Mesenchymal stem cell (in vitro differentiated cells and primary cell): ENCODE measurements at regions not wholly inside any gene's neighbourhood (a gene's known extent, or its start where the extent isn't known, plus 50 kb on each side); places are given as distances from the start of the nearest gene placed in this dataset.

Experiments
- DNase-seq: peaks from one replicate; pipeline ENCODE4 v3.0.0-alpha.2; 2013
- H2AFZ ChIP-seq: one replicate; pipeline ENCODE4 v1.6.1; 2013; ENCODE audit warnings: low read depth, mild to moderate bottlenecking, control low read depth, inconsistent platforms, low read length, moderate library complexity
- H2AK5ac ChIP-seq: 2 replicates; pipeline ENCODE4 v1.6.1; 2013; ENCODE audit warnings: low read length, moderate library complexity, mild to moderate bottlenecking, inconsistent platforms; ENCODE audit not compliant: severe bottlenecking
- H2BK120ac ChIP-seq: one replicate; pipeline ENCODE4 v1.6.1; 2013; ENCODE audit warnings: low read depth, mild to moderate bottlenecking, inconsistent platforms, low read length, moderate library complexity
- H2BK12ac ChIP-seq, 2 experiments: one replicate each; pipeline ENCODE4 v1.6.1; 2013; ENCODE audit warnings: inconsistent platforms in 2 of 2, low read length in 2 of 2, mild to moderate bottlenecking in 2 of 2, moderate library complexity in 2 of 2, control low read depth in 1 of 2
- H2BK15ac ChIP-seq: one replicate; pipeline ENCODE4 v1.6.1; 2013; ENCODE audit warnings: mild to moderate bottlenecking, low read depth, inconsistent platforms; ENCODE audit not compliant: poor library complexity, severe bottlenecking
- H2BK5ac ChIP-seq: 2 replicates; pipeline ENCODE4 v1.6.1; 2013; ENCODE audit warnings: low read depth, mild to moderate bottlenecking, low read length, control low read depth, inconsistent platforms; ENCODE audit not compliant: poor library complexity, severe bottlenecking
- H3K14ac ChIP-seq, 2 experiments: one replicate each; pipeline ENCODE4 v1.6.1; 2013; ENCODE audit warnings: inconsistent platforms in 2 of 2, low read length in 2 of 2, control low read depth in 1 of 2, mild to moderate bottlenecking in 1 of 2, moderate library complexity in 1 of 2
- H3K18ac ChIP-seq, 2 experiments: one replicate each; pipeline ENCODE4 v1.6.1; 2013; ENCODE audit warnings: inconsistent platforms in 2 of 2, low read length in 2 of 2, control low read depth in 1 of 2, low read depth in 1 of 2, mild to moderate bottlenecking in 1 of 2
- H3K23ac ChIP-seq, 2 experiments: one replicate each; pipeline ENCODE4 v1.6.1; 2013; ENCODE audit warnings: inconsistent platforms in 2 of 2, low read length in 2 of 2, mild to moderate bottlenecking in 2 of 2, moderate library complexity in 2 of 2, control low read depth in 1 of 2
- H3K27ac ChIP-seq: 2 replicates; pipeline ENCODE4 v1.5.1; 2013; ENCODE audit warnings: mild to moderate bottlenecking, moderate library complexity, low read length, control low read depth, inconsistent platforms; ENCODE audit not compliant: poor library complexity, severe bottlenecking
- H3K27me3 ChIP-seq, 2 experiments: 2 replicates each; pipeline versions ENCODE4 v1.6.1 to v1.7.0; 2013; ENCODE audit warnings: low read length in 2 of 2, mild to moderate bottlenecking in 2 of 2, moderate library complexity in 2 of 2, control low read depth in 1 of 2, inconsistent platforms in 1 of 2; ENCODE audit not compliant: control insufficient read depth in 1 of 2, insufficient read depth in 1 of 2
- H3K36me3 ChIP-seq, 2 experiments: 2 replicates each; pipeline versions ENCODE4 v1.6.1 to v1.7.0; 2013; ENCODE audit warnings: low read length in 2 of 2, control low read depth in 1 of 2, inconsistent platforms in 1 of 2, low read depth in 1 of 2, mild to moderate bottlenecking in 1 of 2; ENCODE audit not compliant: insufficient read depth in 2 of 2, control insufficient read depth in 1 of 2
- H3K4ac ChIP-seq, 2 experiments: one replicate each; pipeline ENCODE4 v1.6.1; 2013; ENCODE audit warnings: inconsistent platforms in 2 of 2, low read length in 2 of 2, mild to moderate bottlenecking in 2 of 2, moderate library complexity in 2 of 2, control low read depth in 1 of 2, low read depth in 1 of 2
- H3K4me1 ChIP-seq: 2 replicates; pipeline ENCODE4 v1.6.1; 2013; ENCODE audit warnings: low read depth, low read length, control low read depth; ENCODE audit not compliant: control insufficient read depth, insufficient read depth
- H3K4me2 ChIP-seq: 2 replicates; pipeline ENCODE4 v1.6.1; 2013; ENCODE audit warnings: low read length, mild to moderate bottlenecking, inconsistent platforms; ENCODE audit not compliant: poor library complexity, severe bottlenecking
- H3K4me3 ChIP-seq, 2 experiments: 2 replicates each; pipeline versions ENCODE4 v1.5.1 to v1.7.0; 2013; ENCODE audit warnings: low read length in 2 of 2, mild to moderate bottlenecking in 2 of 2, control low read depth in 1 of 2, low read depth in 1 of 2; ENCODE audit not compliant: insufficient read depth in 1 of 2
- H3K79me1 ChIP-seq: replicated peaks from 2 replicates; pipeline ENCODE4 v1.6.1; 2013; ENCODE audit warnings: mild to moderate bottlenecking, control low read depth, low read length, inconsistent platforms; ENCODE audit not compliant: poor library complexity, severe bottlenecking
- H3K9ac ChIP-seq: 2 replicates; pipeline ENCODE4 v1.7.0; 2013; ENCODE audit warnings: mild to moderate bottlenecking, low read length, moderate library complexity
- H3K9me3 ChIP-seq: 2 replicates; pipeline ENCODE4 v1.7.0; 2013; ENCODE audit warnings: mild to moderate bottlenecking, low read length; ENCODE audit not compliant: control insufficient read depth
- H4K8ac ChIP-seq: one replicate; pipeline ENCODE4 v1.6.1; 2013; ENCODE audit warnings: inconsistent platforms, mild to moderate bottlenecking, low read length, moderate library complexity
- H4K91ac ChIP-seq: one replicate; pipeline ENCODE4 v1.6.1; 2013; ENCODE audit warnings: mild to moderate bottlenecking, low read length, inconsistent platforms
- WGBS: methylation state at CpG from one replicate; pipeline ENCODE4 v1.1.7; 2013; ENCODE audit warnings: mixed read lengths; 5-methylcytosine and 5-hydroxymethylcytosine counted together

DNA sequence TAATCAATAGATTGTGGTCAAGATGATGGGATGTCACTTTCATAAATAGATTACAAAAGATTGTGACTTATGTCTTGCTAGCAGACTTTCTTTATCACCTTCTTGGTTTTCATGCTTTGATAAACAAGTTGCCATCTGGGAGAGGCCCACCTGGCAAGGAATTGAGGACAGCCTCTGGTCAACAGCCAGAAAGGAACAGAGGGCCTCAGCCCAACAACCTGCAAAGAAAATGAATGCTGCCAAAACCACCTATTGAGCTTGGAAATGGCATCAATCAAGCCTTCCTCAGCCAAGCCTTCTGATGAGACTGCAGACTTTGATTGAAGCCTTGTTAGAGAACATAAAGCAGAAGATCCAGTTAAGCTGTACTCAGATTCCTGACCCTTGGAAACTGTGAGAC lies 288.6 kb downstream of the SPRY2 start:
- H3K79me1 ChIP-seq, result no peaks in the 10 kb centered on the region
- no peak overlapping the region for H2AFZ ChIP-seq

DNA sequence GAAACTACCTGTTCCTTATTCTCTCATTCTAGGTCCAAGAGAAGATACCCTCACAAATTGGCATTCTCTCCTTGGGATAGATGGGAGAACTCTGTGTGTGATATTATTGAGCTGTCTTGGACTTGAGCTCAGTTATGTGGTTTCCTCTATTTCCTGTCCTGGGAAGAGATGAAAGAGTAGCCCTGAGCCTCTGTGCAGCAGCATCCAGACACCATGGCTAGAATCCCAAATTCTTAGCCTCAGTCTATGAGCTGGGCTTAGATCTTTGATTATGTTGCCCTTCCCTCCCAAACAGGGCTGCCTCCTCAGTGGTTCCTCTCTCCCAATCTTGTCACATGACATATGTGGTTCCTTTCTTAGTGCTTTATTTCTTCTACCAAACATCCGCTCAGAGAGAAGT lies 290.7 kb downstream of the SPRY2 start:
- H4K91ac ChIP-seq, result no peak overlapping the region
- no peaks in the 10 kb centered on the region for H3K79me1 ChIP-seq
- no peaks in the 10 kb centered on the region for H3K36me3 ChIP-seq
- no peak overlapping the region for H3K4me2 ChIP-seq
- H3K4me1 ChIP-seq, result peaks cover 2% of the 10 kb centered on the region
- no peak overlapping the region for H2AFZ ChIP-seq
- no peak overlapping the region for H3K23ac ChIP-seq
- H3K27ac ChIP-seq, result no peak overlapping the region
- peak overlapping the region in 1 of 2 experiments; percentile 37 for H3K18ac ChIP-seq
- no peak overlapping the region for H3K4ac ChIP-seq
- H2BK15ac ChIP-seq, result peak overlapping the region; percentile 66
- peak overlapping the region; percentile 77 for H3K9ac ChIP-seq
- H2BK12ac ChIP-seq, result peak overlapping the region in 1 of 2 experiments; percentile 45
- H2BK120ac ChIP-seq, result no peak overlapping the region
- DNase-seq, result no peak
- H3K27me3 ChIP-seq, result no peaks in the 10 kb centered on the region
- no peak overlapping the region for H2BK5ac ChIP-seq
- no peak overlapping the region for H3K4me3 ChIP-seq
- H2AK5ac ChIP-seq, result no peak overlapping the region
- no CpG with 5 or more reads among the region's 1 CpG for WGBS
- H3K14ac ChIP-seq, result no peak overlapping the region
- H3K9me3 ChIP-seq, result no peaks in the 10 kb centered on the region
- H4K8ac ChIP-seq, result no peak overlapping the region

More for the DNA sequence above, 288.6 kb downstream of the SPRY2 start:
- Histone ChIP-seq H2BK120ac (no peak overlapping the region), H3K9ac (no peak overlapping the region), H3K18ac (no peak overlapping the region), H3K23ac (no peak overlapping the region), H3K27me3 (no peaks in the 10 kb centered on the region), H3K36me3 (no peaks in the 10 kb centered on the region), H2BK5ac (no peak overlapping the region), H2BK12ac (no peak overlapping the region), H4K91ac (no peak overlapping the region), H3K9me3 (no peaks in the 10 kb centered on the region), H3K4me3 (no peak overlapping the region), H2AK5ac (no peak overlapping the region), H3K4me2 (no peak overlapping the region), H4K8ac (no peak overlapping the region), H3K27ac (no peak overlapping the region), H3K14ac (no peak overlapping the region), H3K4ac (no peak overlapping the region), H2BK15ac (no peak overlapping the region), H3K4me1 (peaks cover 1% of the 10 kb centered on the region)
- no peak for DNase-seq

DNA sequence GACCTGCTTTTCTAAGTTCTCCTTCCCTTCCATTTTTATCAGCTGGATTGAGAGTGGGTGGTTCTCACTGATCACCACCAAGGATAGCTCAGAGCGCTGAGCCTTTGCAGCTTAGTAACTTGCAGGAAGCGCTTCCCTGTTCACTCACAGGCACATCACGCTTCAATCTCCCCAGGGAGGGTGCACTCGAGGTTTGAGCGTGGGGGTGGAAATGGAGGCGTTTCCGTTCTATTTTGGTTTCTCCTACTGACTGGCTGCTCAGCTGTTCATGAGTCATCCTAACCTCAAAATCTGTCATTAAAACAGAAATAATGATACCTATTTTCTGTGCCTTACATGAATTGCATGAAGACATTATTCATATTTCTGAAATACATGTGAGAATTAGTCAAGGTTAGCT lies 292.1 kb downstream of the SPRY2 start:
- no peak overlapping the region for H3K4ac ChIP-seq
- 0% methylated on average over 2 of the region's 7 CpGs for WGBS
- H3K9me3 ChIP-seq, result no peaks in the 10 kb centered on the region

DNA sequence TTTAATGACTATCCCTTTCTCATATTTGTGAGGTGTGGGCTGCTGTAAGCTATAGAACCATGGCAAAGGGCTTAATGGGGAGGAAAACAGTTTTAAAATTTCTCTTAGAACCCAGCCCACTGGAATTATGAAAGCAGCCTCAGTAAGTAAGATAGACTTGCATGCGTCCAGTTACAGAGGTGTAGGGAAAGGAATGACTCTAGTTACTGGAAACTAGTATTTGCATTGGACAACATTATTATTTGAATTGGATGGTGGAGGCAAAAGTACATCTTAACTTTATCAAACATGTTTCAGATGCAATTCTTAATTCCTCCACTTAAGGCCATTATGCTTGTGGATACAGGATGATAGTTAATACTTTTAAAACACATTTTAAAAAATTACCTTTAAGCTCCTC lies 292.9 kb downstream of the SPRY2 start:
- no peak overlapping the region for H2AK5ac ChIP-seq
- H3K27me3 ChIP-seq, result no peaks in the 10 kb centered on the region
- no peak overlapping the region for H2BK120ac ChIP-seq
- H4K91ac ChIP-seq, result no peak overlapping the region
- H3K4ac ChIP-seq, result no peak overlapping the region
- no peak overlapping the region for H3K18ac ChIP-seq
- H3K9ac ChIP-seq, result peak overlapping the region; percentile 69
- H3K27ac ChIP-seq, result peak overlapping the region; percentile 67
- no peaks in the 10 kb centered on the region for H3K79me1 ChIP-seq
- H3K4me1 ChIP-seq, result peaks cover 2% of the 10 kb centered on the region
- H3K4me2 ChIP-seq, result no peak overlapping the region
- H2BK12ac ChIP-seq, result no peak overlapping the region
- H3K4me3 ChIP-seq, result no peak overlapping the region
- no peak overlapping the region for H2BK5ac ChIP-seq
- no peak overlapping the region for H3K23ac ChIP-seq
- H4K8ac ChIP-seq, result no peak overlapping the region
- H2AFZ ChIP-seq, result no peak overlapping the region
- H3K14ac ChIP-seq, result no peak overlapping the region
- peak; percentile 7 for DNase-seq
- no peaks in the 10 kb centered on the region for H3K9me3 ChIP-seq
- 50% methylated on average over 1 of the region's 1 CpG for WGBS
- H2BK15ac ChIP-seq, result no peak overlapping the region
- no peaks in the 10 kb centered on the region for H3K36me3 ChIP-seq

More for the DNA sequence above, 292.1 kb downstream of the SPRY2 start:
- H3K18ac ChIP-seq, result no peak overlapping the region
- peak; percentile 97 for DNase-seq
- H4K8ac ChIP-seq, result no peak overlapping the region
- H2BK120ac ChIP-seq, result no peak overlapping the region
- no peak overlapping the region for H2BK5ac ChIP-seq
- peak overlapping the region in 1 of 2 experiments; percentile 3 for H3K4me3 ChIP-seq
- no peaks in the 10 kb centered on the region for H3K27me3 ChIP-seq
- H2BK15ac ChIP-seq, result no peak overlapping the region
- H3K9ac ChIP-seq, result peak overlapping the region; percentile 77
- peak overlapping the region; percentile 50 for H3K4me2 ChIP-seq
- peak overlapping the region; percentile 79 for H3K27ac ChIP-seq
- H2AFZ ChIP-seq, result no peak overlapping the region
- no peaks in the 10 kb centered on the region for H3K79me1 ChIP-seq
- no peak overlapping the region for H2BK12ac ChIP-seq
- no peak overlapping the region for H3K14ac ChIP-seq
- no peak overlapping the region for H4K91ac ChIP-seq
- H3K36me3 ChIP-seq, result no peaks in the 10 kb centered on the region
- H3K4me1 ChIP-seq, result peaks cover 2% of the 10 kb centered on the region
- no peak overlapping the region for H2AK5ac ChIP-seq
- H3K23ac ChIP-seq, result no peak overlapping the region
